GM23338 (cell line): ENCODE measurements at regions not wholly inside any gene's neighbourhood (a gene's known extent, or its start where the extent isn't known, plus 50 kb on each side); places are given as distances from the start of the nearest gene placed in this dataset.

ENCODE experiments used
- ATAC-seq: fragments of 200-7000 bp; cut with Tn5 transposase; 3 replicates; pipeline ENCODE4 v1.9.1; 2020
- DNase-seq: peaks from one replicate; pipeline ENCODE4 v3.0.0-alpha.2; 2015; ENCODE audit warnings: low spot score
- H2AFZ ChIP-seq: fragments of 200-600 bp; sonication (generic); 2 replicates; pipeline ENCODE4 v1.8.0; 2016; ENCODE audit warnings: antibody characterized with exemption, mild to moderate bottlenecking, moderate library complexity
- H3F3A ChIP-seq: fragments of 200-600 bp; sonication (generic); replicated peaks from 2 replicates; pipeline ENCODE4 v1.8.0; 2017; ENCODE audit warnings: antibody characterized with exemption, mixed run types, low read depth
- H3K27ac ChIP-seq: fragments of 200-600 bp; sonication (generic); 2 replicates; pipeline ENCODE4 v1.6.1; 2016; ENCODE audit warnings: low read depth
- H3K27me3 ChIP-seq: fragments of 200-600 bp; sonication (generic); 2 replicates; pipeline ENCODE4 v1.8.0; 2016; ENCODE audit warnings: mild to moderate bottlenecking, mixed run types, moderate library complexity; ENCODE audit not compliant: insufficient read depth
- H3K36me3 ChIP-seq: fragments of 200-600 bp; sonication (generic); 2 replicates; pipeline ENCODE4 v1.8.0; 2016; ENCODE audit warnings: mild to moderate bottlenecking; ENCODE audit not compliant: insufficient read depth
- H3K4me1 ChIP-seq: fragments of 200-600 bp; sonication (generic); 2 replicates; pipeline ENCODE4 v1.8.0; 2016; ENCODE audit warnings: mild to moderate bottlenecking, moderate library complexity; ENCODE audit not compliant: insufficient read depth
- H3K4me2 ChIP-seq: fragments of 200-600 bp; sonication (generic); 2 replicates; pipeline ENCODE4 v1.7.1; 2017; ENCODE audit warnings: mixed run types
- H3K4me3 ChIP-seq: fragments of 200-600 bp; sonication (generic); 2 replicates; pipeline ENCODE4 v1.6.1; 2016; ENCODE audit warnings: mixed run types
- H3K79me2 ChIP-seq: fragments of 200-600 bp; sonication (generic); replicated peaks from 2 replicates; pipeline ENCODE4 v1.8.0; 2017; ENCODE audit warnings: mild to moderate bottlenecking; ENCODE audit not compliant: insufficient read depth
- H3K9me2 ChIP-seq: fragments of 200-600 bp; sonication (generic); 2 replicates; pipeline ENCODE4 v1.8.0; 2017; ENCODE audit not compliant: insufficient read depth
- H4K20me1 ChIP-seq: fragments of 200-600 bp; sonication (generic); replicated peaks from 2 replicates; pipeline ENCODE4 v1.8.0; 2017; ENCODE audit warnings: mild to moderate bottlenecking; ENCODE audit not compliant: insufficient read depth
- H3K27ac Mint-ChIP-seq: 2 replicates; pipeline ENCODE4 v1.8.0; 2020; ENCODE audit warnings: inconsistent platforms, mild to moderate bottlenecking, moderate library complexity, mixed read lengths
- H3K27me3 Mint-ChIP-seq: 3 replicates; pipeline ENCODE4 v1.8.0; 2022; ENCODE audit warnings: low read depth, mild to moderate bottlenecking, moderate library complexity, mixed read lengths, inconsistent platforms; ENCODE audit not compliant: insufficient read depth, poor library complexity
- H3K36me3 Mint-ChIP-seq: 3 replicates; pipeline ENCODE4 v1.8.0; 2021; ENCODE audit warnings: low read depth, mild to moderate bottlenecking, inconsistent platforms, moderate library complexity, mixed read lengths
- H3K4me1 Mint-ChIP-seq: 3 replicates; pipeline ENCODE4 v1.8.0; 2020; ENCODE audit warnings: mild to moderate bottlenecking, inconsistent platforms, mixed read lengths
- H3K4me3 Mint-ChIP-seq: 3 replicates; pipeline ENCODE4 v1.8.0; 2021; ENCODE audit warnings: moderate library complexity, mild to moderate bottlenecking, inconsistent platforms, mixed read lengths
- H3K9me3 Mint-ChIP-seq: 3 replicates; pipeline ENCODE4 v1.8.0; 2020; ENCODE audit warnings: moderate library complexity, mild to moderate bottlenecking, inconsistent platforms, mixed read lengths
- CREB1 ChIP-seq: fragments of 250-450 bp; sonication (Bioruptor Pico); IDR thresholded peaks from 2 replicates; pipeline ENCODE4 v1.5.0; 2020; ENCODE audit warnings: low read depth, mild to moderate bottlenecking, moderate library complexity
- ETS1 ChIP-seq: IDR thresholded peaks from 2 replicates; pipeline ENCODE4 v1.6.1; 2016; ENCODE audit warnings: antibody characterized with exemption
- EZH2 ChIP-seq: fragments of 200-600 bp; sonication (generic); IDR thresholded peaks from one replicate; pipeline ENCODE4 v1.8.0; 2017; ENCODE audit warnings: antibody characterized with exemption, mild to moderate bottlenecking, low read depth; ENCODE audit not compliant: unreplicated experiment
- NANOG ChIP-seq: IDR thresholded peaks from 2 replicates; pipeline ENCODE4 v1.6.1; 2016; ENCODE audit warnings: antibody characterized with exemption, borderline replicate concordance
- POLR2AphosphoS5 ChIP-seq: IDR thresholded peaks from 2 replicates; pipeline ENCODE4 v1.6.1; 2016; ENCODE audit warnings: antibody characterized with exemption, low read depth
- REST ChIP-seq: IDR thresholded peaks from one replicate; pipeline ENCODE4 v1.6.1; 2018; ENCODE audit warnings: antibody characterized with exemption; ENCODE audit not compliant: unreplicated experiment
- STAT1 ChIP-seq: IDR thresholded peaks from one replicate; pipeline ENCODE4 v1.6.1; 2016; ENCODE audit warnings: antibody characterized with exemption; ENCODE audit not compliant: unreplicated experiment
- ZNF114 ChIP-seq: fragments of 250-450 bp; sonication (Bioruptor Pico); IDR thresholded peaks from 2 replicates; pipeline ENCODE4 v1.5.0; 2020; ENCODE audit warnings: mild to moderate bottlenecking, moderate library complexity
- ZNF331 ChIP-seq: fragments of 250-450 bp; sonication (Bioruptor Pico); IDR thresholded peaks from 2 replicates; pipeline ENCODE4 v1.5.0; 2020; ENCODE audit warnings: low read depth, mild to moderate bottlenecking, moderate library complexity
- TF ChIP-seq, protein P1 (sequence below), 2 experiments: fragments of 200-600 bp in 1 of 2; sonication (generic) in 1 of 2; conservative IDR thresholded peaks; 2 replicates each; pipeline versions ENCODE4 v1.5.1 to v1.6.1; 2016 to 2017; ENCODE audit warnings: antibody characterized with exemption in 2 of 2, low read depth in 2 of 2, mild to moderate bottlenecking in 2 of 2, moderate library complexity in 1 of 2

DNA sequence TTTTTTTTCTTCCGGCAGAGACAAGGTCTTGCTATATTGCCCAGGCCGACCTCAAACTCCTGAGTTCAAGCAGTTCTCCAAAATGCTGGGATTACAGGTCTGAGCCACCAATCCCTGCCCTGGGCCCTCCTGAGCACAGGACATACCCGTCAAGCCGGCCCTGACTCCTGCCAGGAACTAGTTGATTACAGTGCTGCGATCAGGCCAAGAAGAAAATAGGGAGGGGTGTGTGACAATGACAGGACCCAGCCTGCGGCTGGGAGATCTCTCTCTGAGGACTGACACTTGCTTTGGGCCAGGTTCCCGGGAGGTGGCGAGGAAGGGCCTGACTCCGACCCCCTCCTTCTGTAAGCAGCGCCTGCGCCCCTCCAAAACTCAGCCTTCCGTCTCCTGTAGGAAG, 276.6 kb downstream of the MRTFB start:
- Histone ChIP-seq H3K4me2 (no peak overlapping the region), H3K79me2 (no peaks in the 10 kb centered on the region), H3K4me1 (no peaks in the 10 kb centered on the region), H3K9me2 (no peaks in the 10 kb centered on the region), H3K4me3 (no peak overlapping the region), H3F3A (no peaks in the 10 kb centered on the region), H4K20me1 (no peaks in the 10 kb centered on the region), H3K27me3 (no peaks in the 10 kb centered on the region), H2AFZ (no peak overlapping the region), H3K36me3 (no peaks in the 10 kb centered on the region), H3K27ac (no peak overlapping the region)
- ATAC-seq = no peak
- H3K27me3 Mint-ChIP-seq = peaks cover 5% of the 10 kb centered on the region
- TF ChIP-seq, protein P1, sequence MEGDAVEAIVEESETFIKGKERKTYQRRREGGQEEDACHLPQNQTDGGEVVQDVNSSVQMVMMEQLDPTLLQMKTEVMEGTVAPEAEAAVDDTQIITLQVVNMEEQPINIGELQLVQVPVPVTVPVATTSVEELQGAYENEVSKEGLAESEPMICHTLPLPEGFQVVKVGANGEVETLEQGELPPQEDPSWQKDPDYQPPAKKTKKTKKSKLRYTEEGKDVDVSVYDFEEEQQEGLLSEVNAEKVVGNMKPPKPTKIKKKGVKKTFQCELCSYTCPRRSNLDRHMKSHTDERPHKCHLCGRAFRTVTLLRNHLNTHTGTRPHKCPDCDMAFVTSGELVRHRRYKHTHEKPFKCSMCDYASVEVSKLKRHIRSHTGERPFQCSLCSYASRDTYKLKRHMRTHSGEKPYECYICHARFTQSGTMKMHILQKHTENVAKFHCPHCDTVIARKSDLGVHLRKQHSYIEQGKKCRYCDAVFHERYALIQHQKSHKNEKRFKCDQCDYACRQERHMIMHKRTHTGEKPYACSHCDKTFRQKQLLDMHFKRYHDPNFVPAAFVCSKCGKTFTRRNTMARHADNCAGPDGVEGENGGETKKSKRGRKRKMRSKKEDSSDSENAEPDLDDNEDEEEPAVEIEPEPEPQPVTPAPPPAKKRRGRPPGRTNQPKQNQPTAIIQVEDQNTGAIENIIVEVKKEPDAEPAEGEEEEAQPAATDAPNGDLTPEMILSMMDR (conservative IDR thresholded peaks at IDR 0.05; ENCODE audit: low read depth in 2 of 2) = no peak
- no peak for TF ChIP-seq REST
- no peak for TF ChIP-seq ETS1
- TF ChIP-seq NANOG = no peak
- no peak for TF ChIP-seq STAT1
- DNase-seq = peak; percentile 19
- peaks cover 9% of the 10 kb centered on the region; the same call in 2 of the 3 replicates for H3K9me3 Mint-ChIP-seq
- H3K4me3 Mint-ChIP-seq = no peak overlapping the region
- H3K36me3 Mint-ChIP-seq = peaks cover 6% of the 10 kb centered on the region
- no peak overlapping the region for H3K27ac Mint-ChIP-seq
- peaks cover 2% of the 10 kb centered on the region; the same call in 1 of the 3 replicates for H3K4me1 Mint-ChIP-seq

DNA sequence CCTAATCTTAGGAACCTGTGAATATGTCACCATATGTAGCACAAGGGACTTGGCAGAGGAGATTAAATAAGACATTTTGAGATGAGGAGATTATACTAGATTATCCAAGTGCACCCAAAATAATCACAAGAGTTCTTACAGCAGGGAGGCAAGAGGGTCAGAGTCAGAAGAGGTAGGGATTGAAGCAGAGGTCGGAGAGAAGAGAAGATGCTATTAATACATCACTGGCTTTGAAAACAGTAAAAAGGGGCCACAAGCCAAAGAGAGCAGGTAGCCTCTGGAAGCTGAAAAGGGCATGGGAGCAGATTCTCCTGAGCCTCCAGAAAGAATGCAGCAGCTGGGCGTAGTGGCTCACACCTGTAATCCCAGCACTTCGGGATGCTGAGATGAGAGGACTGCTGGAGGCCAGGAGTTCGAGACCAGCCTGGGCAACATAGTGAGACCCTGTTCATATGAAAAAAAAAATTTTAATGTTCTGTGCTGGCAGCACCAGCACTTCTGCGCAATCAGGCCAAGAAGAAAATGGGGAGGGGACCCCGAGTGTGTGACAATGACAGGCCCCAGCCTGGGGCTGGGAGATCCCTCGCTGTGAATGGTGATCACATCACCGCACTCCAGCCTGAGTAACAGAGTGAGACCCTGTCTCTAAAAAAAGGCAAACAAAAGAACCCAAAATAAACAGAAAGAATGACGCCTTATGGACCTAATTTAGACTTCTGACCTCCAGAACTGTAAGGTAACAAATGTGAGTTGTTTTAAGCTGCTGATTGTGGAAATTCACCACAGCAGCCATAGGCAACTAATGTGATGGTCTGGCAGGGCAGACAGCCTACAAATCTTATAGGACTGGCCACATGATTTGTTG, 275.4 kb downstream of the MRTFB start:
- Mint-ChIP-seq H3K27ac (no peak overlapping the region), H3K4me1 (peaks cover 2% of the 10 kb centered on the region; the same call in 1 of the 3 replicates)
- H3K4me1 ChIP-seq = no peaks in the 10 kb centered on the region

More for the DNA sequence above, 275.4 kb downstream of the MRTFB start:
- Histone ChIP-seq H3K36me3 (no peaks in the 10 kb centered on the region), H3K4me2 (no peak overlapping the region), H3K27me3 (no peaks in the 10 kb centered on the region), H3F3A (no peaks in the 10 kb centered on the region), H3K79me2 (no peaks in the 10 kb centered on the region), H3K4me3 (no peak overlapping the region), H3K9me2 (no peaks in the 10 kb centered on the region), H3K27ac (no peak overlapping the region), H4K20me1 (no peaks in the 10 kb centered on the region), H2AFZ (no peak overlapping the region)
- peaks cover 20% of the 10 kb centered on the region; the same call in 2 of the 3 replicates for H3K9me3 Mint-ChIP-seq
- TF ChIP-seq ZNF331 = no peak
- no peak for TF ChIP-seq ETS1
- TF ChIP-seq POLR2AphosphoS5 = no peak
- TF ChIP-seq ZNF114 = no peak
- no peak for TF ChIP-seq CREB1 (CRISPR knock-in tag)
- TF ChIP-seq EZH2 = no peak
- TF ChIP-seq, protein P1 (conservative IDR thresholded peaks at IDR 0.05; ENCODE audit: low read depth in 2 of 2) = no peak
- no peak overlapping the region for H3K4me3 Mint-ChIP-seq
- DNase-seq = no peak
- H3K27me3 Mint-ChIP-seq = peaks cover 5% of the 10 kb centered on the region
- no peak for ATAC-seq
- H3K36me3 Mint-ChIP-seq = peaks cover 6% of the 10 kb centered on the region
